PC-9 (cell line): ENCODE measurements at regions not wholly inside any gene's neighbourhood (a gene's known extent, or its start where the extent isn't known, plus 50 kb on each side); places are given as distances from the start of the nearest gene placed in this dataset.

Experiments used
- BruUV-seq: library from RNA; stranded (reverse); fragments of 400-500 nt; replicated peaks from 2 replicates; lab custom pipeline; 2021; lab: Mats Ljungman, UMichigan
- CTCF ChIA-PET: fragments of 300-600 bp; sonication (Branson Sonifier 250); formaldehyde crosslinking; loops from one replicate; lab custom pipeline; 2022; ENCODE audit warnings: antibody characterized with exemption; lab: Charles Lee
- POLR2A ChIA-PET: fragments of 300-600 bp; sonication (Branson Sonifier 250); formaldehyde crosslinking; loops from one replicate; lab custom pipeline; 2022; ENCODE audit warnings: antibody characterized with exemption; ENCODE audit not compliant: unreplicated experiment; lab: Charles Lee
- DNase-seq, 2 experiments: peaks; one replicate each; pipeline versions ENCODE4 v3.0.0 to v3.0.0-alpha.2; 2015 to 2022; ENCODE audit warnings: mixed read lengths in 1 of 2
- H2AFZ ChIP-seq: fragments of 200-600 bp; sonication (generic); 2 replicates; pipeline ENCODE4 v1.8.1; 2017; ENCODE audit warnings: antibody characterized with exemption
- H3F3A ChIP-seq: fragments of 200-600 bp; sonication (generic); 2 replicates; pipeline ENCODE4 v1.8.1; 2017; ENCODE audit warnings: antibody characterized with exemption, mild to moderate bottlenecking, low read depth; ENCODE audit not compliant: insufficient read depth
- H3K27ac ChIP-seq: fragments of 200-600 bp; sonication (generic); 2 replicates; pipeline ENCODE4 v1.6.1; 2016; ENCODE audit warnings: mixed run types
- H3K27me3 ChIP-seq: fragments of 200-600 bp; sonication (generic); 2 replicates; pipeline ENCODE4 v1.6.1; 2016; ENCODE audit warnings: low read depth, mixed run types; ENCODE audit not compliant: insufficient read depth
- H3K36me3 ChIP-seq: fragments of 200-600 bp; sonication (generic); 2 replicates; pipeline ENCODE4 v1.6.1; 2016; ENCODE audit warnings: low read depth, mixed run types
- H3K4me1 ChIP-seq: fragments of 200-600 bp; sonication (generic); replicated peaks from 2 replicates; pipeline ENCODE4 v1.6.1; 2016; ENCODE audit warnings: mixed run types; ENCODE audit not compliant: insufficient read depth
- H3K4me2 ChIP-seq: fragments of 200-600 bp; sonication (generic); 2 replicates; pipeline ENCODE4 v1.6.1; 2017; ENCODE audit warnings: mixed run types
- H3K4me3 ChIP-seq: fragments of 200-600 bp; sonication (generic); 2 replicates; pipeline ENCODE4 v1.6.1; 2016; ENCODE audit warnings: mixed run types
- H3K79me2 ChIP-seq: fragments of 200-600 bp; sonication (generic); 2 replicates; pipeline ENCODE4 v1.6.1; 2017; ENCODE audit warnings: low read depth, mixed run types
- H3K9me2 ChIP-seq: fragments of 200-600 bp; sonication (generic); 2 replicates; pipeline ENCODE4 v1.8.1; 2017; ENCODE audit warnings: mild to moderate bottlenecking; ENCODE audit not compliant: insufficient read depth
- H3K9me3 ChIP-seq: fragments of 200-600 bp; sonication (generic); 2 replicates; pipeline ENCODE4 v1.8.1; 2016; ENCODE audit warnings: low read depth; ENCODE audit not compliant: insufficient read depth
- H4K20me1 ChIP-seq: fragments of 200-600 bp; sonication (generic); 2 replicates; pipeline ENCODE4 v1.8.1; 2017; ENCODE audit not compliant: insufficient read depth
- CTCF ChIP-seq: fragments of 200-600 bp; sonication (generic); conservative IDR thresholded peaks from 2 replicates; pipeline ENCODE4 v1.6.1; 2017; ENCODE audit warnings: mixed run types, antibody characterized with exemption, mild to moderate bottlenecking, moderate library complexity
- EZH2 ChIP-seq: fragments of 200-600 bp; sonication (generic); IDR thresholded peaks from 2 replicates; pipeline ENCODE4 v1.8.0; 2017; ENCODE audit warnings: antibody characterized with exemption, low read depth
- intact Hi-C: fragments of 100-400 bp; cut with micrococcal nuclease; formaldehyde crosslinking; loops from one replicate; pipeline ENCODE4 v1.10.0; 2022; ENCODE audit not compliant: unreplicated experiment

DNA sequence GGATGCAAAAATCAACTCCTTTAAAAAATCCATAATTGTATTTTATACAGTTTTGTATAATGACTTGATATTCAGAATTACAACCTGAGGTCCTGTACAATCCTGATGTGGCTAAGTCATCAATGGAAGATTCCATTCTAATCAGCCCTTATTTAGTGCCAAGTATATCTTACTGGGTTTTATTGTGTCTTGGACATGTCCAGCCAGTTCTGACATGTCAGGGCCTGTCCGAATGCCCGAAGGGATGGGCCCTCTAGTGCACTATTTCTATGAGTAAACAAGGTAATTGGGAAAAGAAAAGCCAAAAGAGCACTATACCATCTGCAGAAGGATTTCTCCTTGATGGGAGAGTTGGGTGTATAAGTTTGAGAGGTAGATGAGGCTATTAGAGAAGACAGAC lies 412.9 kb downstream of the METTL15 start:
- POLR2A ChIA-PET, result no interaction called here
- Histone ChIP-seq H2AFZ (no peak overlapping the region), H3F3A (no peaks in the 10 kb centered on the region), H3K9me2 (no peaks in the 10 kb centered on the region), H3K9me3 (peaks cover under 1% of the 10 kb centered on the region), H3K79me2 (no peaks in the 10 kb centered on the region), H3K4me3 (no peak overlapping the region), H3K4me2 (no peak overlapping the region), H3K4me1 (no peaks in the 10 kb centered on the region), H3K36me3 (no peaks in the 10 kb centered on the region), H3K27ac (no peak overlapping the region), H4K20me1 (no peaks in the 10 kb centered on the region), H3K27me3 (no peaks in the 10 kb centered on the region)
- CTCF ChIA-PET, result no interaction called here
- DNase-seq, result peak in 1 of 2 experiments; percentile 9
- TF ChIP-seq CTCF (no peak), EZH2 (no peak)
- intact Hi-C loops, result loop anchor here (10.0 kb wide), 1 partner anchor 826 kb away; no protein-coding TSS in a partner anchor
- no TSS peak for BruUV-seq

GRCh38 chr11:28520291-28520690 lies 412.1 kb downstream of the METTL15 start:
- Histone ChIP-seq H3K27ac (no peak overlapping the region), H2AFZ (no peak overlapping the region), H3K9me3 (no peaks in the 10 kb centered on the region; the same call in none of the 2 replicates), H4K20me1 (no peaks in the 10 kb centered on the region), H3K4me3 (no peak overlapping the region), H3K36me3 (no peaks in the 10 kb centered on the region), H3K4me1 (no peaks in the 10 kb centered on the region), H3K79me2 (no peaks in the 10 kb centered on the region), H3F3A (no peaks in the 10 kb centered on the region), H3K9me2 (no peaks in the 10 kb centered on the region), H3K27me3 (no peaks in the 10 kb centered on the region), H3K4me2 (no peak overlapping the region)
- POLR2A ChIA-PET, result no interaction called here
- DNase-seq, result no peak
- intact Hi-C loops, result loop anchor here (10.0 kb wide), 1 partner anchor 825 kb away; no protein-coding TSS in a partner anchor
- CTCF ChIA-PET, result no interaction called here
- no peak for TF ChIP-seq CTCF
- no peak for TF ChIP-seq EZH2
- no TSS peak for BruUV-seq

DNA sequence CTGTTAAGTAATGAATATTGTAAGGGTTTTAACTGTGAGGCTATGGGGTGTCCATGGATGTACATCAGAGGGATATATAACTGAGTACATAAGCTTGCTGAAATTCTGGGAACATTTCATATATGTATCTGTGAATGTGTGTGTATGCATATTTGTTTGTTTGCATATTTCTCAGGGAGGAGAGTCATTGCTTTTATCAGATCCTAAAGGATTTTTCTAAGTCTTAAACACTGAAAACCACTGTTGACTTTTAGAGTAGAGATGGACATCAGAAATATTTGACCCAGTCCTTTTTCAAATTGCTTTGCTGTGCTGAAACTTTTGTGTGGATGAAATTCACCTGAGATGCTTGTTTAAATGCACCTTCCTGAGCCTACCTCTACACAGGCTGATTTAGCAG lies 410.6 kb downstream of the METTL15 start:
- CTCF ChIA-PET, result no interaction called here
- H4K20me1 ChIP-seq, result no peaks in the 10 kb centered on the region
- H3K4me2 ChIP-seq, result no peak overlapping the region
- H3K79me2 ChIP-seq, result no peaks in the 10 kb centered on the region
- no peaks in the 10 kb centered on the region for H3K27me3 ChIP-seq
- TF ChIP-seq CTCF (no peak), EZH2 (no peak)
- H3K27ac ChIP-seq, result no peak overlapping the region
- no peaks in the 10 kb centered on the region; the same call in 1 of the 2 replicates for H3K9me3 ChIP-seq
- no peak for DNase-seq
- no peaks in the 10 kb centered on the region for H3K36me3 ChIP-seq
- no peaks in the 10 kb centered on the region for H3K9me2 ChIP-seq
- no TSS peak for BruUV-seq
- POLR2A ChIA-PET, result interaction anchor here (0.5 kb wide), 1 partner anchor 275 kb away, joined by 3 read pairs; no protein-coding TSS in a partner anchor
- H3K4me3 ChIP-seq, result no peak overlapping the region
- H3F3A ChIP-seq, result no peaks in the 10 kb centered on the region
- no peak overlapping the region for H2AFZ ChIP-seq
- no peaks in the 10 kb centered on the region for H3K4me1 ChIP-seq
- intact Hi-C loops, result no loop called here
